DND-41 (cell line): ENCODE measurements at regions not wholly inside any gene's neighbourhood (a gene's known extent, or its start where the extent isn't known, plus 50 kb on each side); places are given as distances from the start of the nearest gene placed in this dataset.

Source experiments
- ATAC-seq: fragments of 200-7000 bp; cut with Tn5 transposase; 3 replicates; pipeline ENCODE4 v1.9.1; 2021; ENCODE audit warnings: low read depth; ENCODE audit not compliant: insufficient read depth
- DNase-seq: peaks from one replicate; pipeline ENCODE4 v3.0.0-alpha.2; 2020
- H2AFZ ChIP-seq: 2 replicates; pipeline ENCODE4 v1.6.0; 2012; ENCODE audit warnings: low read depth, low read length
- H3K27ac ChIP-seq: 2 replicates; pipeline ENCODE4 v1.5.1; 2012; ENCODE audit warnings: low read length, inconsistent platforms
- H3K27me3 ChIP-seq: fragments of 200-600 bp; sonication (generic); 2 replicates; pipeline ENCODE4 v1.6.0; 2012; ENCODE audit warnings: low read length, mild to moderate bottlenecking, inconsistent platforms; ENCODE audit not compliant: insufficient read depth, poor library complexity
- H3K36me3 ChIP-seq: 2 replicates; pipeline ENCODE4 v1.5.1; 2012; ENCODE audit warnings: low read length, inconsistent platforms; ENCODE audit not compliant: insufficient read depth
- H3K4me1 ChIP-seq: 2 replicates; pipeline ENCODE4 v1.5.1; 2012; ENCODE audit warnings: mild to moderate bottlenecking, low read length; ENCODE audit not compliant: insufficient read depth
- H3K4me2 ChIP-seq: 2 replicates; pipeline ENCODE4 v1.6.0; 2012; ENCODE audit warnings: mild to moderate bottlenecking, moderate library complexity, low read length, inconsistent platforms; ENCODE audit not compliant: insufficient read depth
- H3K4me3 ChIP-seq, 2 experiments: fragments of 200-600 bp in 1 of 2; shearing (Covaris generic) in 1 of 2; 2 replicates each; pipeline ENCODE4 v1.5.1; 2012 to 2016; ENCODE audit warnings: inconsistent platforms in 2 of 2, low read length in 2 of 2, mild to moderate bottlenecking in 2 of 2, low read depth in 1 of 2, moderate library complexity in 1 of 2
- H3K79me2 ChIP-seq: 2 replicates; pipeline ENCODE4 v1.6.0; 2012; ENCODE audit warnings: low read length, inconsistent platforms; ENCODE audit not compliant: insufficient read depth
- H3K9ac ChIP-seq: 2 replicates; pipeline ENCODE4 v1.6.0; 2012; ENCODE audit warnings: low read depth, mild to moderate bottlenecking, inconsistent platforms, low read length, moderate library complexity
- H3K9me3 ChIP-seq: 2 replicates; pipeline ENCODE4 v1.5.1; 2012; ENCODE audit warnings: low read length, moderate library complexity, mild to moderate bottlenecking, inconsistent platforms; ENCODE audit not compliant: insufficient read depth, severe bottlenecking
- H4K20me1 ChIP-seq: 2 replicates; pipeline ENCODE4 v1.6.0; 2012; ENCODE audit warnings: low read length; ENCODE audit not compliant: insufficient read depth
- EZH2 ChIP-seq: IDR thresholded peaks from 3 replicates; pipeline ENCODE4 v1.6.1; 2012; ENCODE audit warnings: borderline replicate concordance, low read depth, mild to moderate bottlenecking, moderate library complexity, low read length, inconsistent platforms; ENCODE audit not compliant: severe bottlenecking
- TF ChIP-seq, protein P1 (sequence below): IDR thresholded peaks from 2 replicates; pipeline ENCODE4 v1.5.1; 2012; ENCODE audit warnings: borderline replicate concordance, low read length, moderate library complexity, mild to moderate bottlenecking; ENCODE audit not compliant: poor library complexity, severe bottlenecking; ENCODE audit errors: extremely low read depth

DNA sequence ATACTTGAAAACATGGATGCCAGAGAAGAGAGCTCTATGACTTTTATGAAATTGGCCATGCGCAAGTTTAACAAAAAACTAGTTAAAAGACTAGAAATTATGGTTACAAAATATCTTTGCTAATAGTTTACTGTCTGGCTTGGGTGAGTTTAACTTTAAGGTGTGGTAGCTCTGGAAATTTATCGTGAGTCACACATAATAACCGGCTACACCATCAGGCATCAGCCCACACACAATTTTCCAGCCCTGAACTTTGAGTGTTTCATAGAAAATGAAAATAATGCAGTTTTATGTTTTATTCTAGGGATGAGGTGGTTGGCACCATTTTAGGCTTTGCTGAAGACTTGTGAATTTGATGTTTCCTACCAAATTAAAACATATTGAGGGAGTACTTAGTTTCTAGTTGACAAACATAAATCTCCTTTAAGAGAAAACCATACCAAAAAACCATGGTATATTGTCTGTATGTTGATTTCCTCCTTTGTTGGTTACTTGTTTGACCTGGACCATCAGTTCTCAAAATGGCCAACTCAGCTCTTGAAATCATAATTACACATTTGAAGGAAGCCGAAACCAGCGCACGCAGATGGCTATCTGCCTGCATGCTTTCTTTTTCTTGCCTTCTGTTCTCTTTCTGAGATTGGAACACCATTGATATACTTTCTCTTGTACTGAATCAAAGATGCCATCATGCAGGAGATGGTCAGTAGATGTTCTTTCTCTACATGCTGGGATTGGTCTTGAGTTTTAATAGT lies 125.1 kb downstream of the AKAP11 start:
- H4K20me1 ChIP-seq: no peaks in the 10 kb centered on the region
- no peaks in the 10 kb centered on the region for H3K27me3 ChIP-seq
- no peak overlapping the region for H3K4me3 ChIP-seq
- H3K27ac ChIP-seq: no peak overlapping the region
- H3K9me3 ChIP-seq: no peaks in the 10 kb centered on the region
- no peaks in the 10 kb centered on the region for H3K79me2 ChIP-seq
- no peak overlapping the region for H2AFZ ChIP-seq
- no peak overlapping the region for H3K4me2 ChIP-seq
- no peak overlapping the region for H3K9ac ChIP-seq
- TF ChIP-seq, protein P1, sequence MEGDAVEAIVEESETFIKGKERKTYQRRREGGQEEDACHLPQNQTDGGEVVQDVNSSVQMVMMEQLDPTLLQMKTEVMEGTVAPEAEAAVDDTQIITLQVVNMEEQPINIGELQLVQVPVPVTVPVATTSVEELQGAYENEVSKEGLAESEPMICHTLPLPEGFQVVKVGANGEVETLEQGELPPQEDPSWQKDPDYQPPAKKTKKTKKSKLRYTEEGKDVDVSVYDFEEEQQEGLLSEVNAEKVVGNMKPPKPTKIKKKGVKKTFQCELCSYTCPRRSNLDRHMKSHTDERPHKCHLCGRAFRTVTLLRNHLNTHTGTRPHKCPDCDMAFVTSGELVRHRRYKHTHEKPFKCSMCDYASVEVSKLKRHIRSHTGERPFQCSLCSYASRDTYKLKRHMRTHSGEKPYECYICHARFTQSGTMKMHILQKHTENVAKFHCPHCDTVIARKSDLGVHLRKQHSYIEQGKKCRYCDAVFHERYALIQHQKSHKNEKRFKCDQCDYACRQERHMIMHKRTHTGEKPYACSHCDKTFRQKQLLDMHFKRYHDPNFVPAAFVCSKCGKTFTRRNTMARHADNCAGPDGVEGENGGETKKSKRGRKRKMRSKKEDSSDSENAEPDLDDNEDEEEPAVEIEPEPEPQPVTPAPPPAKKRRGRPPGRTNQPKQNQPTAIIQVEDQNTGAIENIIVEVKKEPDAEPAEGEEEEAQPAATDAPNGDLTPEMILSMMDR: no peak
- TF ChIP-seq EZH2: no peak
- DNase-seq: no peak
- H3K36me3 ChIP-seq: no peaks in the 10 kb centered on the region
- ATAC-seq: no peak
- peaks cover 46% of the 10 kb centered on the region for H3K4me1 ChIP-seq

GRCh38 chr13:42398533-42398932 lies 126.6 kb downstream of the AKAP11 start:
- Histone ChIP-seq H3K27ac (no peak overlapping the region), H3K79me2 (no peaks in the 10 kb centered on the region), H3K9me3 (no peaks in the 10 kb centered on the region), H2AFZ (no peak overlapping the region), H4K20me1 (no peaks in the 10 kb centered on the region), H3K36me3 (no peaks in the 10 kb centered on the region), H3K4me2 (no peak overlapping the region), H3K9ac (no peak overlapping the region), H3K4me3 (no peak overlapping the region), H3K4me1 (peaks cover 32% of the 10 kb centered on the region), H3K27me3 (no peaks in the 10 kb centered on the region)
- TF ChIP-seq, protein P1: no peak
- no peak for DNase-seq
- ATAC-seq: no peak

DNA sequence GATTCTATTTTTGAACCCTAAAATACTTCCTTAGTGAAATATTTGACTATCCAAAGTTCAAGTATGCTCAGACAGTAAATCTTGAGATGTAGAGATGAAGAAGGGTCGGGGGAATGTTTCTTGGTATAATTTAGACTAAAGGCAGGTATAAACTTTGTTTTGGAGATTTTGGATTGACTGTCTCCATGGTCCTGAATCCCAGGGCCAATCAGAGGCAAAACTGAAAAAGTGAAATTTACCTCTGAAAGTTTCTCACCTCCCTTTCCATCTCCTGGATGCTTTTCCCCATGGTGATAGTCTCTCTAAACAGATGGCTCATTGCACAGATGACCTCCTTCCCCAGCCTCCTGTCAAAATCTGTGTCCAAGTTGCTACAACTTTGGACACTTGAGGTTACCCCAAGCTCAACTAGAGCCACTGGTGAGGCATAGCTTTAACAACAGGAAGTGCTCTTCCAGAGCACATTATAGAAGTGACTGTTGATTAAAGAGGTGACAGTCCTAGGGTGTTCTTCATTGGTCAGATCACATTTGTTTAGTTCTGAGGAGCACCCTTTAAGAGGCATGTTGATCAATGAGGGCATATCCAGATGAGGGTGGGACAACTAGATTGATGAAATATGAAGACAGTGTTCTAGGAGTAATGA lies 128.4 kb downstream of the AKAP11 start:
- H4K20me1 ChIP-seq: no peaks in the 10 kb centered on the region
- TF ChIP-seq, protein P1: no peak
- TF ChIP-seq EZH2: no peak

More for the DNA sequence above, 128.4 kb downstream of the AKAP11 start:
- H3K79me2 ChIP-seq: no peaks in the 10 kb centered on the region
- H3K4me1 ChIP-seq: peaks cover 14% of the 10 kb centered on the region
- H3K4me2 ChIP-seq: no peak overlapping the region
- no peaks in the 10 kb centered on the region for H3K27me3 ChIP-seq
- no peak overlapping the region for H3K27ac ChIP-seq
- no peak overlapping the region for H3K9ac ChIP-seq
- no peak overlapping the region for H3K4me3 ChIP-seq
- H2AFZ ChIP-seq: no peak overlapping the region
- DNase-seq: no peak
- H3K36me3 ChIP-seq: no peaks in the 10 kb centered on the region
- ATAC-seq: no peak; the same call in 2 of the 3 replicates
- H3K9me3 ChIP-seq: no peaks in the 10 kb centered on the region
